IMR-90 (cell line): ENCODE measurements at regions not wholly inside any gene's neighbourhood (a gene's known extent, or its start where the extent isn't known, plus 50 kb on each side); places are given as distances from the start of the nearest gene placed in this dataset.

Experiments used
- ATAC-seq: fragments of 200-7000 bp; cut with Tn5 transposase; 2 replicates; pipeline ENCODE4 v1.9.1; 2020; ENCODE audit warnings: low read depth, mild to moderate bottlenecking, moderate library complexity
- BruUV-seq: library from RNA; stranded (reverse); fragments of 400-500 nt; replicated peaks from 2 replicates; lab custom pipeline; 2021; lab: Mats Ljungman, UMichigan
- CTCF ChIA-PET: fragments of 300-600 bp; formaldehyde crosslinking; extraction: SDS; loops from one replicate; lab custom pipeline; 2021; ENCODE audit warnings: antibody characterized with exemption; lab: Yijun Ruan, JAX
- POLR2A ChIA-PET: fragments of 300-600 bp; sonication (Branson Sonifier 250); formaldehyde crosslinking; loops from one replicate; lab custom pipeline; 2022; ENCODE audit warnings: antibody characterized with exemption; ENCODE audit not compliant: unreplicated experiment; lab: Charles Lee
- DNase-seq: peaks from one replicate; pipeline ENCODE4 v3.0.0; 2013
- H2AFZ ChIP-seq: replicated peaks from 2 replicates; pipeline ENCODE3; 2013; ENCODE audit warnings: low read length, mild to moderate bottlenecking; ENCODE audit not compliant: poor library complexity
- H2AK5ac ChIP-seq: 2 replicates; pipeline ENCODE4 v1.6.1; 2013; ENCODE audit warnings: low read depth, low read length, inconsistent platforms
- H2AK9ac ChIP-seq: replicated peaks from 2 replicates; pipeline ENCODE3; 2013; ENCODE audit warnings: mild to moderate bottlenecking, low read depth, low read length, moderate library complexity; ENCODE audit not compliant: poor library complexity
- H2BK120ac ChIP-seq: 2 replicates; pipeline ENCODE4 v1.6.1; 2013; ENCODE audit warnings: low read depth, low read length, inconsistent platforms
- H2BK15ac ChIP-seq: 3 replicates; pipeline ENCODE4 v1.6.1; 2013; ENCODE audit warnings: low read depth, low read length, inconsistent platforms
- H2BK20ac ChIP-seq: 2 replicates; pipeline ENCODE4 v1.6.1; 2013; ENCODE audit warnings: low read depth, mild to moderate bottlenecking, inconsistent platforms, low read length, moderate library complexity
- H2BK5ac ChIP-seq: 2 replicates; pipeline ENCODE4 v1.6.1; 2013; ENCODE audit warnings: mild to moderate bottlenecking, low read depth, low read length, inconsistent platforms; ENCODE audit not compliant: poor library complexity, severe bottlenecking
- H3K14ac ChIP-seq: replicated peaks from 2 replicates; pipeline ENCODE4 v1.6.1; 2013; ENCODE audit warnings: low read depth, low read length, inconsistent platforms
- H3K18ac ChIP-seq: 2 replicates; pipeline ENCODE4 v1.6.1; 2013; ENCODE audit warnings: low read depth, low read length, control low read depth
- H3K23ac ChIP-seq: 2 replicates; pipeline ENCODE4 v1.6.1; 2013; ENCODE audit warnings: low read depth, low read length, inconsistent platforms
- H3K27ac ChIP-seq: 2 replicates; pipeline ENCODE4 v1.5.1; 2013; ENCODE audit warnings: mild to moderate bottlenecking, control low read depth, low read length; ENCODE audit not compliant: insufficient read depth
- H3K27me3 ChIP-seq: 2 replicates; pipeline ENCODE4 v1.6.1; 2013; ENCODE audit warnings: low read length; ENCODE audit not compliant: control insufficient read depth, insufficient read depth
- H3K36me3 ChIP-seq: 2 replicates; pipeline ENCODE4 v1.6.1; 2013; ENCODE audit warnings: low read length, mixed read lengths; ENCODE audit not compliant: control insufficient read depth, insufficient read depth
- H3K4ac ChIP-seq: 2 replicates; pipeline ENCODE4 v1.6.1; 2013; ENCODE audit warnings: low read depth, low read length, inconsistent platforms
- H3K4me1 ChIP-seq: 2 replicates; pipeline ENCODE4 v1.6.1; 2013; ENCODE audit warnings: low read length, mixed read lengths; ENCODE audit not compliant: control insufficient read depth, insufficient read depth
- H3K4me2 ChIP-seq: 2 replicates; pipeline ENCODE4 v1.6.1; 2013; ENCODE audit warnings: low read depth, mild to moderate bottlenecking, control low read depth, low read length, moderate library complexity
- H3K4me3 ChIP-seq: 2 replicates; pipeline ENCODE4 v1.5.1; 2013; ENCODE audit warnings: low read depth, mild to moderate bottlenecking, control low read depth, low read length, moderate library complexity; ENCODE audit not compliant: insufficient read depth
- H3K56ac ChIP-seq: 2 replicates; pipeline ENCODE4 v1.6.1; 2013; ENCODE audit warnings: low read length, inconsistent platforms; ENCODE audit not compliant: insufficient read depth; ENCODE audit errors: extremely low read depth
- H3K79me1 ChIP-seq, 2 experiments: 2 replicates each; pipeline ENCODE4 v1.6.1; 2013; ENCODE audit warnings: low read length in 2 of 2, inconsistent platforms in 1 of 2, low read depth in 1 of 2
- H3K9ac ChIP-seq: 2 replicates; pipeline ENCODE4 v1.6.1; 2013; ENCODE audit warnings: low read depth, low read length, control low read depth
- H3K9me1 ChIP-seq: 2 replicates; pipeline ENCODE4 v1.6.1; 2013; ENCODE audit warnings: low read length, inconsistent platforms; ENCODE audit not compliant: insufficient read depth
- H3K9me3 ChIP-seq: 2 replicates; pipeline ENCODE4 v1.6.1; 2013; ENCODE audit warnings: low read length; ENCODE audit not compliant: control insufficient read depth, insufficient read depth
- H4K20me1 ChIP-seq: 2 replicates; pipeline ENCODE4 v1.6.1; 2013; ENCODE audit warnings: low read length, inconsistent platforms; ENCODE audit not compliant: insufficient read depth
- H4K5ac ChIP-seq: 2 replicates; pipeline ENCODE4 v1.6.1; 2013; ENCODE audit warnings: mild to moderate bottlenecking, low read depth, low read length, control low read depth
- H4K8ac ChIP-seq, 2 experiments: 2 replicates each; pipeline ENCODE4 v1.6.1; 2013; ENCODE audit warnings: low read depth in 2 of 2, low read length in 2 of 2, control low read depth in 1 of 2, inconsistent platforms in 1 of 2
- H4K91ac ChIP-seq: 2 replicates; pipeline ENCODE4 v1.6.1; 2013; ENCODE audit warnings: low read depth, low read length, inconsistent platforms; ENCODE audit not compliant: insufficient read depth
- CHD1 ChIP-seq: IDR thresholded peaks from 2 replicates; pipeline ENCODE4 v1.6.1; 2012; ENCODE audit warnings: low read depth, low read length, improper control_type of control experiment
- MAFK ChIP-seq: IDR thresholded peaks from 2 replicates; pipeline ENCODE4 v1.6.1; 2012; ENCODE audit warnings: low read depth, low read length, improper control_type of control experiment
- MAZ ChIP-seq: IDR thresholded peaks from 2 replicates; pipeline ENCODE4 v1.6.1; 2012; ENCODE audit warnings: low read depth, mild to moderate bottlenecking, low read length, improper control_type of control experiment, moderate library complexity, borderline replicate concordance
- MXI1 ChIP-seq: IDR thresholded peaks from 2 replicates; pipeline ENCODE4 v1.6.1; 2012; ENCODE audit warnings: low read depth, mild to moderate bottlenecking, low read length, moderate library complexity, borderline replicate concordance
- NFE2L2 ChIP-seq: fragments of 150-350 bp; IDR thresholded peaks from 2 replicates; pipeline ENCODE4 v1.6.1; 2016; ENCODE audit warnings: low read depth, mild to moderate bottlenecking, low read length
- POLR2A ChIP-seq: IDR thresholded peaks from 2 replicates; pipeline ENCODE4 v1.6.1; 2012; ENCODE audit warnings: mild to moderate bottlenecking, low read depth, low read length
- RAD21 ChIP-seq: IDR thresholded peaks from 2 replicates; pipeline ENCODE4 v1.6.1; 2012; ENCODE audit warnings: low read length, improper control_type of control experiment
- WGBS, 2 experiments: methylation state at CpG; one replicate each; pipeline versions ENCODE4 v1.1.5 to v1.1.7; 2013; ENCODE audit warnings: missing lambda C conversion rate in 2 of 2; ENCODE audit not compliant: insufficient read length in 1 of 2; ENCODE audit errors: extremely low coverage in 2 of 2; 5-methylcytosine and 5-hydroxymethylcytosine counted together
- dilution Hi-C: fragments of 300-500 bp; cut with HindIII; formaldehyde crosslinking; loops from one replicate; pipeline ENCODE4 v1.14.3; 2018; ENCODE audit warnings: low sequenced_read_pairs; ENCODE audit not compliant: unreplicated experiment
- in situ Hi-C: fragments of 300-500 bp; cut with MboI; formaldehyde crosslinking; loops from 3 replicates; pipeline ENCODE4 v1.14.3; 2019; ENCODE audit warnings: low sequenced_read_pairs, inconsistent platforms, mixed read lengths
- intact Hi-C: fragments of 100-400 bp; cut with micrococcal nuclease; formaldehyde crosslinking; loops from 2 replicates; pipeline ENCODE4 v1.10.0; 2022
- TF ChIP-seq, protein P1 (sequence below): conservative IDR thresholded peaks from 2 replicates; pipeline ENCODE4 v1.5.1; 2012; ENCODE audit warnings: mild to moderate bottlenecking, low read depth, low read length, improper control_type of control experiment

DNA sequence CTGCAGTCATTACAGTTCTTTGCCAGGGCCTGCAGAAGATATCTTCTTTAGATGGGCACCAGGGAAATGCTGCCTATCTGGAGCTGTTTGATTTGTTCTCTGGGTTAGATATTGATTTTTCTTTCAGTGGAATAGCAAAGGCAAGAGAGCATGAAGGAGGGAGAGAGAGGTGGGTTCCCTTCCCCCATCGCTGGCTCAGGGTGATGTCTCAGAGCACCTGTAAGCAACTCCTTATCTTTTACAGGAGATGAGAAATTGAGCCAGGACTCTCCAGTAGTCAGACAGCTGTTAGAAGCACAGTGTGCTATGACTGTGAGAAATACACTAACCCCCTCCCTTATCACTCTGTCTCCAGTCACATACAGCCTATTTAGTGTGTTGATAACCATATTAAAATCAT lies 89.3 kb upstream of the SLC24A5 start:
- H3K23ac ChIP-seq = no peak overlapping the region
- H2BK5ac ChIP-seq = no peak overlapping the region
- no peak for ATAC-seq
- no peak overlapping the region for H3K18ac ChIP-seq
- H3K4ac ChIP-seq = no peak overlapping the region
- in situ Hi-C loops (no loop called here), dilution Hi-C loops (no loop called here), intact Hi-C loops (no loop called here)
- no peak overlapping the region for H3K27ac ChIP-seq
- no peak overlapping the region for H2AFZ ChIP-seq
- no peak overlapping the region for H2BK20ac ChIP-seq
- no peaks in the 10 kb centered on the region for H3K79me1 ChIP-seq
- H3K9ac ChIP-seq = no peak overlapping the region
- no peak overlapping the region for H2AK9ac ChIP-seq
- no peak overlapping the region for H4K8ac ChIP-seq
- no peaks in the 10 kb centered on the region for H3K36me3 ChIP-seq
- no peaks in the 10 kb centered on the region for H3K9me1 ChIP-seq
- H3K4me1 ChIP-seq = no peaks in the 10 kb centered on the region
- POLR2A ChIA-PET = no interaction called here
- no peak overlapping the region for H2AK5ac ChIP-seq
- H2BK120ac ChIP-seq = no peak overlapping the region
- no peak overlapping the region for H2BK15ac ChIP-seq
- H4K5ac ChIP-seq = no peak overlapping the region
- H3K4me2 ChIP-seq = no peak overlapping the region
- H3K27me3 ChIP-seq = peaks cover 11% of the 10 kb centered on the region
- H3K14ac ChIP-seq = no peak overlapping the region
- no peaks in the 10 kb centered on the region for H3K9me3 ChIP-seq
- DNase-seq = no peak
- no TSS peak for BruUV-seq
- H4K20me1 ChIP-seq = no peaks in the 10 kb centered on the region
- no peak overlapping the region for H4K91ac ChIP-seq
- CTCF ChIA-PET = no interaction called here
- TF ChIP-seq MAFK (no peak), MAZ (no peak), MXI1 (no peak), RAD21 (no peak), NFE2L2 (no peak), POLR2A (no peak), CHD1 (no peak)
- TF ChIP-seq, protein P1, sequence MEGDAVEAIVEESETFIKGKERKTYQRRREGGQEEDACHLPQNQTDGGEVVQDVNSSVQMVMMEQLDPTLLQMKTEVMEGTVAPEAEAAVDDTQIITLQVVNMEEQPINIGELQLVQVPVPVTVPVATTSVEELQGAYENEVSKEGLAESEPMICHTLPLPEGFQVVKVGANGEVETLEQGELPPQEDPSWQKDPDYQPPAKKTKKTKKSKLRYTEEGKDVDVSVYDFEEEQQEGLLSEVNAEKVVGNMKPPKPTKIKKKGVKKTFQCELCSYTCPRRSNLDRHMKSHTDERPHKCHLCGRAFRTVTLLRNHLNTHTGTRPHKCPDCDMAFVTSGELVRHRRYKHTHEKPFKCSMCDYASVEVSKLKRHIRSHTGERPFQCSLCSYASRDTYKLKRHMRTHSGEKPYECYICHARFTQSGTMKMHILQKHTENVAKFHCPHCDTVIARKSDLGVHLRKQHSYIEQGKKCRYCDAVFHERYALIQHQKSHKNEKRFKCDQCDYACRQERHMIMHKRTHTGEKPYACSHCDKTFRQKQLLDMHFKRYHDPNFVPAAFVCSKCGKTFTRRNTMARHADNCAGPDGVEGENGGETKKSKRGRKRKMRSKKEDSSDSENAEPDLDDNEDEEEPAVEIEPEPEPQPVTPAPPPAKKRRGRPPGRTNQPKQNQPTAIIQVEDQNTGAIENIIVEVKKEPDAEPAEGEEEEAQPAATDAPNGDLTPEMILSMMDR = no peak
- no peak overlapping the region for H3K56ac ChIP-seq
- no CpG with 5 or more reads among the region's 1 CpG for WGBS, 2 experiments
- H3K4me3 ChIP-seq = no peak overlapping the region
